ENCODE measurements at regions not wholly inside any gene's neighbourhood (a gene's known extent, or its start where the extent isn't known, plus 50 kb on each side); places are given as distances from the start of the nearest gene placed in this dataset.

DNA sequence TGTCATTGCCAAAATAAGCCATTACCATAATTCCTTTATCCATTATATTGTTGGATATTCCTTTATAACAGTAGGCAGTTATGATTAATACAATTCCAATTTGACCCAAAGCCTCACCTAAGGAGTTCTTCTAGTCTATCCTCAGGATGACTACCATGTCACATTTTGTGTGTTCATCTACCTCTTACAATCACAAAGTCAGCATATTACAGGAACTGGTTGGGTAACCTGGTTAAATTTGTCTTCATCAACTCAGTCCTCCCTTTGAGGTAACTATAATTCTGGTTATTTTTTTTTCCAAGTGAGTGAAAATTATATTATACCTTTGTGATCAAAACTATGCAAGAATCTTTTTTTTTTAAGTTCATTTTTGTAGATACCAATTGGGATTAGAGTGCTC is 540.5 kb downstream of the BTBD3 start:
- H3K4me3 ChIP-seq (ENCODE audit: low read depth, low read length), result no peak overlapping the region
- DNase-seq (ENCODE audit: low read depth), result no peak
- no peak for TF ChIP-seq CTCF (conservative IDR thresholded peaks at IDR 0.05; ENCODE audit: low read depth, low read length)

DNA sequence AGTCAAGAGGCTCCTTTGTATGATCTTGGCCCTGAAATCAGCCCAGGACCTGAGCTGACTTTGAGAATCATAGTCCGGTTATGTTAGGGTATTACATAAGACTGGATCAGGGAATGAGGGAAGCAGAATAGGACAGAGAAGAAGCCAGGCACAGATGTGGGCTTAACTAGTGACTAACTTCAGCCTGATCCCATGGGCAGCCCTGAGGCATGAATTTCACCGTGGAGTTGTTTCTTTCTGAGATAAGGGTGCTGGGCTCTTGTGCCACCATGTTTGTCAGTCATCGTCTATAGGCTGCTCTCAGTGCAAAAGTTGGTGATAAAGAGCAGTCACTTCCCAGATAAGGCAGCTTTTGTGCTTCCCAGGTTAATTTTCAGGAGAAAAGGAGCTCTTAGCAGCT is 544.7 kb upstream of the SPTLC3 start:
- no peak for TF ChIP-seq CTCF (conservative IDR thresholded peaks at IDR 0.05; ENCODE audit: low read depth, low read length)
- H3K4me3 ChIP-seq (ENCODE audit: low read depth, low read length), result no peak overlapping the region
- no peak for DNase-seq (ENCODE audit: low read depth)

DNA sequence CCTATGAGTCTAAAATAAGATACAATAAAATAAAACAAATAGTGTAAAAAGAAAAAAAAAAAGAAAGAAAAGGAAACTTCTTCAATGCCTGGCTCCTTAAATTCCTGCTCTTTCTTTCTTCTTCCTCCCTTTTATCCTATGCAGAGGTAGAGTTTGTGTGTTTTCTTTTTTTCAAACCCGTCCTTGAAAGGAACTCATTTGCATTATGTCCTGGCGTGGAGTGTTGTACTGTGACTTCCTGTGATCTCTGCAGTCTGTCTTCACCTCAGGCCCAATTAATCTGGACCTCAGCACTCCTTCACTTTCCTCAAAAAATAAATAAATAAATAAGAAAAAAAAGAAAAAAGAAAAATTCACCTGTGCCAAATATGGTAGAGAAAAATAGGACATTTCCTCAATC is 541.9 kb upstream of the SPTLC3 start:
- no peak for TF ChIP-seq CTCF (conservative IDR thresholded peaks at IDR 0.05; ENCODE audit: low read depth, low read length)
- H3K4me3 ChIP-seq (ENCODE audit: low read depth, low read length), result no peak overlapping the region
- DNase-seq (ENCODE audit: low read depth), result no peak

GRCh38 chr20:12467758-12468157 is 541.0 kb upstream of the SPTLC3 start:
- no peak for TF ChIP-seq CTCF (conservative IDR thresholded peaks at IDR 0.05; ENCODE audit: low read depth, low read length)
- H3K4me3 ChIP-seq (ENCODE audit: low read depth, low read length), result no peak overlapping the region
- DNase-seq (ENCODE audit: low read depth), result no peak

- no peak for TF ChIP-seq CTCF (conservative IDR thresholded peaks at IDR 0.05; ENCODE audit: low read depth, low read length)
- no peak overlapping the region for H3K4me3 ChIP-seq (ENCODE audit: low read depth, low read length)
- no peak for DNase-seq (ENCODE audit: low read depth)
These were observed 526.1 kb upstream of the SPTLC3 start for GRCh38 chr20:12482661-12483060.

DNA sequence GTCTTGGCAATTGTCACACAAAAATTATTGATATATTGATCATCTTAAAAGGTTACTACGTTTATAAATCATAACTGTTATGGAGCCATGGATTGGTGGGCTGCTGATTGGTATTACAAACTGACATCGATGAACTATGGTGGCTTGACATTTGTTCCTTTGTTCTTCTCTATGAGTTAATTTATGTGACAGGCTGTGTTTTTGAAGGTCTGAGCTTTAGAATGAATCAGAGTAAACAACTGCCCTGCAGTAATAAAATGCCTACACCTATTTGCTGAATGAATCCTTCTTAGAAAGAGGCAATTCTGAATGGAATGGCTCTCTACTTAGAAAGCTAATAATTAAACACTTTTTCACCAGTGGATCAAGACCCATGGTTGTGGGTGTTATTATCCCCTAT is 506.3 kb upstream of the SPTLC3 start:
- TF ChIP-seq CTCF (conservative IDR thresholded peaks at IDR 0.05; ENCODE audit: low read depth, low read length), result no peak

DNA sequence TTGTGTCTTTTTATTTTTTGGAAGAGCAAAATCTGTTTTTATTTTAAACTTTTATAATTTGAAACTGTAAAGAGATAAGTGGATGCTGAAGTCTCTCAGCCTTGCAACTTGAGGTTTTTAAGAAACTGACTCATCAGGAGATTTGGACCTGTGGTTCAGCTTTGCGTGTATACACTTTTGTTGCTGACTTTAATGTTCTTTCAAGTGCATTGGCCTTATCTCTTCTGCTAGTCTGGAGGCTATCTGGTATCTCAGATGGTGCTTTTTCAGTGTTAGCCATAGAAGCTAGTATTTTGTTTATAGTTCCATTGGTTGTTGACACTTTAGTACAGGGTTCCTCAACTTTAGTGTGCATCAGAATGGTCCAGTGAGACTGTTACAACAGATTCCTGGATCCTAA is 504.0 kb upstream of the SPTLC3 start:
- no peak for TF ChIP-seq CTCF (conservative IDR thresholded peaks at IDR 0.05; ENCODE audit: low read depth, low read length)
- no peak for DNase-seq (ENCODE audit: low read depth)
- H3K4me3 ChIP-seq (ENCODE audit: low read depth, low read length), result no peak overlapping the region

More for the DNA sequence above, 506.3 kb upstream of the SPTLC3 start:
- no peak for DNase-seq (ENCODE audit: low read depth)
- no peak overlapping the region for H3K4me3 ChIP-seq (ENCODE audit: low read depth, low read length)

Measured in choroid plexus epithelial cell (primary cell).